Fibroblast of the aortic adventitia (primary cell): ENCODE measurements at regions not wholly inside any gene's neighbourhood (a gene's known extent, or its start where the extent isn't known, plus 50 kb on each side); places are given as distances from the start of the nearest gene placed in this dataset.
"Not testable (repeated sequence)": the region's sequence is repeated elsewhere in the genome, so short reads cannot be mapped to it uniquely, and the experiment has no call there.

Experiments used
- DNase-seq: peaks from one replicate; pipeline ENCODE4 v3.0.0-alpha.2; 2010; ENCODE audit warnings: low read depth
- H3K4me3 ChIP-seq: 2 replicates; pipeline ENCODE4 v1.5.1; 2011; ENCODE audit warnings: low read depth, mild to moderate bottlenecking, control low read depth, low read length, moderate library complexity
- TF ChIP-seq, protein P1 (sequence below): IDR thresholded peaks from 2 replicates; pipeline ENCODE4 v1.5.1; 2011; ENCODE audit warnings: mild to moderate bottlenecking, low read length, control low read depth, inconsistent platforms; ENCODE audit not compliant: insufficient read depth

GRCh38 chr14:37711831-37712475, 116.5 kb downstream of the TTC6 start:
- no peak overlapping the region for H3K4me3 ChIP-seq
- TF ChIP-seq, protein P1, sequence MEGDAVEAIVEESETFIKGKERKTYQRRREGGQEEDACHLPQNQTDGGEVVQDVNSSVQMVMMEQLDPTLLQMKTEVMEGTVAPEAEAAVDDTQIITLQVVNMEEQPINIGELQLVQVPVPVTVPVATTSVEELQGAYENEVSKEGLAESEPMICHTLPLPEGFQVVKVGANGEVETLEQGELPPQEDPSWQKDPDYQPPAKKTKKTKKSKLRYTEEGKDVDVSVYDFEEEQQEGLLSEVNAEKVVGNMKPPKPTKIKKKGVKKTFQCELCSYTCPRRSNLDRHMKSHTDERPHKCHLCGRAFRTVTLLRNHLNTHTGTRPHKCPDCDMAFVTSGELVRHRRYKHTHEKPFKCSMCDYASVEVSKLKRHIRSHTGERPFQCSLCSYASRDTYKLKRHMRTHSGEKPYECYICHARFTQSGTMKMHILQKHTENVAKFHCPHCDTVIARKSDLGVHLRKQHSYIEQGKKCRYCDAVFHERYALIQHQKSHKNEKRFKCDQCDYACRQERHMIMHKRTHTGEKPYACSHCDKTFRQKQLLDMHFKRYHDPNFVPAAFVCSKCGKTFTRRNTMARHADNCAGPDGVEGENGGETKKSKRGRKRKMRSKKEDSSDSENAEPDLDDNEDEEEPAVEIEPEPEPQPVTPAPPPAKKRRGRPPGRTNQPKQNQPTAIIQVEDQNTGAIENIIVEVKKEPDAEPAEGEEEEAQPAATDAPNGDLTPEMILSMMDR = no peak
- no peak for DNase-seq

- not testable (repeated sequence) for H3K4me3 ChIP-seq, DNase-seq
Measured at GRCh38 chr14:37712476-37712860, 117.0 kb downstream of the TTC6 start.

DNA sequence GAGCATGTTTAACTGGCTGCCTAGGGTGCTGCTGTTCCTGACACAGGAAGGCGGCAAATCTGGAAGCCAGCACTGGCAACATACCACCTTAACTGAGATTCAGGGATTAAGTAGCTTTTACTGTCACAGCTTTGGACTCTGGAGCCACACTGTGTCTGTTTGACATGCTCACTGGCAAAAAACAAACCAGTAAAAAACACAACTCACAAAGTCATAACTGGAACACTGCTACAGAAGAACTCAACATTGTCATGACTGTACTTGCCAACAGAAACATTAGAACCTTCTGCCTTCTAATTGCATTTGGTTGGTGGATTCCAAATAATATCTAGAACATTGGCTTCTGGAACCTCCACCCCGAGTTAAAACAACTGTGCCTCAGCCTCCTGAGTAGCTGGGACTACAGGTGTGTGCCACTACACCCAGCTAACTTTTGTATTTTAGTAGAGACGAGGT, 117.6 kb downstream of the TTC6 start:
- no peak for DNase-seq
- no peak overlapping the region for H3K4me3 ChIP-seq
- TF ChIP-seq, protein P1 = no peak

GRCh38 chr14:37720131-37720530, 124.7 kb downstream of the TTC6 start:
- no peak overlapping the region for H3K4me3 ChIP-seq
- no peak for DNase-seq
- TF ChIP-seq, protein P1 = no peak

DNA sequence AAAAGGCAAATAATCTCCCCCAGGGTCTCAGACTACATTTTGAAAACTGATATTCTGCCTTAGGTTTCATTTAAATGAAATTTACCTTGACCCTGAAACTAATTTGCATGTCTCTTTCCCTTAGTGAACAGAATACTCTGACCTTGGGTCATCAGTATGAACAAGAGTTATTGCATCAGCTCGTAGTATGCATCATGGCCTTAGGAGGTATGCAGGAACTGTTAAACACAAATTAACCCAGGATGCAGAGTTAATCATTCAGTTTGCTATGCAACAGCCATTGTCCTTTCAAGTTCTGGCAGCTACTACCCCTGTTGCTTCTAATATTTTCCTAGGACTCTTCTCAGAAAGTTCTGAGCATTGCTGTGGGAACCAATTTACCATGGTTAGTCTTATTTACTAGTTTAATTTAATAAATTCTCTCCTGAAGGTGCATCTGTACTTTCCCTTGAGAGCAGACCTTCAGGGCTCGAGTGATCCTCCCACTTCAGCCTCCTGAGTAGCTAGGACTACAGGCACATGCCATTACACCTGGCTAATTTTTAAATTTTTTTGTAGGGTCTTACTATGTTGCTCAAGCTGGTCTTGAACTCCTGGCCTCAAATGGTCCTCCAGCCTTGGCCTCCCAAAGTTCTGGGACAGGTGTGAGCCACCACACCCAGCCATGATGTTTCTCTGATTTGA, 126.7 kb downstream of the TTC6 start:
- DNase-seq = no peak
- no peak overlapping the region for H3K4me3 ChIP-seq
- TF ChIP-seq, protein P1 = no peak

DNA sequence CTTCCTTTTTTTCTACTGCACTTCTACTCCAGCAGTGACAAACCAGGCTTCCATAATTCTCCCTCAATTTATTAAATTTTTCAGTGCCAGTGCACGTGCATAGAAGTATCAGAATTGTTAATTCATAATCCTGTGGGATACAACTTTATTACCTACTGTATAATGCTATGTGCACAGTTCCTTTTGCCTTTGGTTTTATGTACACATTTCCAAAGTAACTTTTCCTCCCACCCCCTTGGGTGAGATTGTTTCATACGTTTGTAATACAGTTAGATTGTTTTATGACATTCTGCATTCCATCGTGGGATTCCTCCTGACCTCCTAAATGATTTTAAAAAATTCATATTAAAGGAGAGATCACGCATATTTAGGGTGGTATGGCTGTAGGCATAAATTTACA, 128.1 kb downstream of the TTC6 start:
- DNase-seq = no peak
- TF ChIP-seq, protein P1 = no peak
- H3K4me3 ChIP-seq = no peak overlapping the region

DNA sequence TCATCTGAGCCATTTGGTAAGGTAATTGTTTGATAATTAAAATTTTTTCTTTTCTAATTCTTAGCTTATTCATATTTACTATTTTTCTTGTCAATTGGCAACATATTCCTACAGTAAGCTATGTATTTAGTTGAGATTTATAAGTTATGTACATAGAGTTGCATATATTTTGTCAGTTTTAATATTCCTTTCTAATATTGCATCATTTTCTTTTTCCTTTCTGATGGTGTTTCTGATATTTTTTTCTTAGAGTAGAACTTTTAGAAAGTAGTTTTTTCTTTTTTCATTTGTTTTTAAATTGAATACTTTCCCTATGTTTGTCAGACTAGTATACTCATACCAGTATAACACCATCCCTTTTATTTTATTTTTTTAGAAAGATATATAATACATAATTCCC, 131.3 kb downstream of the TTC6 start:
- no peak overlapping the region for H3K4me3 ChIP-seq
- no peak for DNase-seq
- TF ChIP-seq, protein P1 = no peak
